Stimulated activated CD4-positive, alpha-beta T cell treated with anti-CD3 and anti-CD28 coated beads, Interleukin-4, amount 100 ng/mL, for 48 hours (primary cell): ENCODE measurements at regions not wholly inside any gene's neighbourhood (a gene's known extent, or its start where the extent isn't known, plus 50 kb on each side); places are given as distances from the start of the nearest gene placed in this dataset.
"Not testable (repeated sequence)": the region's sequence is repeated elsewhere in the genome, so short reads cannot be mapped to it uniquely, and the experiment has no call there.

Source experiments
- DNase-seq, 2 donors: peaks; one replicate each; pipeline ENCODE4 v3.0.0-alpha.2; 2020; ENCODE audit warnings: low read depth in 2 of 2

DNA sequence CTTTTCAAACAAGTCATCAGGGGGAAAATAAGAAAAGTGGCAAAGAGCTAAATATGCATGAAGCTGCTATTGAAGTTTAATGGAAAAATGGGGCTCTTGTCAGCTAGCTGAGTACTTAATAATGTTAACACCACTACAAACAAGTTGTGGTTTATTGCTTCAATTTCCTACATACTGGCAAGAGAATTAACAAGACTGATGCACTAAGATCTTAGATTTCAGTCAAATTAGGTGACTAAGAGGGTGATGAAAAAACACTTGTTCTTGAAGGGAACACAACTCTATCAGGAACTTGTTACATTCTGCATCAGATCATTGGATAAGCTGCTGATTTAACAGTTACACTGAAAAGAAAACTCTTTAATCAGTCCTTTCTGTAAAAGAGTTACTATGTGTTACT, 234.6 kb upstream of the AFF2 start:
- no peak for DNase-seq

DNA sequence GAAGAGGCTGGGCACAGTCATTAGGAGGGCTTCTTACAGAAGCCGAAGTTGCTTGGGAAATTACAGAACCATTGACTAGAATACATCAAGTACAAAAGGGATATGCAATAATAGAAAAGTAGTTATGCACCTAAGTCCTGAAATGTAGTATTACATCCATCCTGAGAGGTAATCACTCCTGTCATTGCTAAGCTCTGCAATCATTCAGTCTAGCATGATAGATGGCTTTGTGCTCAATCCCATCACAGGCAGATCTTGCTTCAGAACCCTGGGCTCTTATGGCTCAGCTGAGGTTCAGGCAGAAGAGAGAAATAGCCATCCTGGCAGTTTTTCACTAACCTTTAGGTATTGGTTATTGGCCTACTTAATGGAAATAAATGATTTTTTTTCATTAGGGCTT, 231.7 kb upstream of the AFF2 start:
- no peak for DNase-seq

DNA sequence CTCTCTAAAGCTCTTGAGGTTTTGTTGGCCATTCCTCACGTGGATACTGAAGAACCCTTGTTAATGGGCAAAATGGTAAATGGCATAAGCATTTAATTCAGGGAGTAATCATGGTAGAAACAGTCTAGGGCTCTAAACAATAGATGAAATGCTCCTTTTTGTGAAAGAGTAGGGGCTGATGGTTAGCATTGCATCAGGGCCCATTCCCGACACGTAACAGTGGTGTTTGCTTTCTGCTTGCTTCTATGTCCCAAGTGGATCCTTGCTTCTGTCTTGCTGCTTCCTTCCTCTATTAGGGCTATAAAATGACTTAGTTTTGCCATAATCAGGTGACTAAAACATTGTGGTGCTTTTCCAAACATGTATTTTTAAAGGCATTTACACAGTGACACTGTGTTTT, 230.9 kb upstream of the AFF2 start:
- no peak for DNase-seq

DNA sequence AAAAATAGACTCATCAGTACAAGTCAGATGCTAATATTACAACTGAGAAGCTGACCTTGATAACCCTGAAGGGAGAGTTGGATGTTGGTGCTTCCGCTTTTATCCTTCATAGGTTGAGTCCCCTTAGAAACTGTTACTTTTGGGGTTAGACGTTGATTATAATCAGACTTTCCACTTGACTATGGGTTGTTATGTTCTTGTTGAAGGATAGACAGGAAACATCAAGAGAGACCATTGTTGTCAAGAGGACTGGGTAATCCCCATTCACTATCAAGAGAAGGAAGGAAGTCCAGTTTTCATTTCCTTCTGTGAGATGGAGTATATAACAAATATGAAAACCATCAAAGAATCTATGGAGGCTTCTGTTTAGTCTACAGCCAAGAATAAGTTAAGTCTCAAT, 229.9 kb upstream of the AFF2 start:
- no peak for DNase-seq

DNA sequence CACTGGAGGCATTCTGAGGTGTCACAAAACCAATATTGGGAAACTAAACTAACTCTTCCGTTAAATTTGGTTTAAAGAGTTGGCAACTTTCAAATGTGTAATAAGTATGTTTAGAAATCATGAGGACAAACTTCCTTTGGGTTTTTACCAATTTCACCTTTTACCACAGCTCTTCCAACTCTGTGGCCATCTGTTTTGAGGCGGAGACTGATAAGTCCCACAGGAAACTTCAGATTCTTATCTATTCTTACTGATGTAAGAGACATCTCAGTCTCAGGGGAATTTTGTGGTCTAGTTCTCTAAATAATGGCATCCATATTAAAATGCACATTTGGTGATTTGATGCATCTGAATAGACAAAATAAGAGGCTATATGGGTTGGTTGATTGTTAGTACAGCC, 229.2 kb upstream of the AFF2 start:
- no peak for DNase-seq

DNA sequence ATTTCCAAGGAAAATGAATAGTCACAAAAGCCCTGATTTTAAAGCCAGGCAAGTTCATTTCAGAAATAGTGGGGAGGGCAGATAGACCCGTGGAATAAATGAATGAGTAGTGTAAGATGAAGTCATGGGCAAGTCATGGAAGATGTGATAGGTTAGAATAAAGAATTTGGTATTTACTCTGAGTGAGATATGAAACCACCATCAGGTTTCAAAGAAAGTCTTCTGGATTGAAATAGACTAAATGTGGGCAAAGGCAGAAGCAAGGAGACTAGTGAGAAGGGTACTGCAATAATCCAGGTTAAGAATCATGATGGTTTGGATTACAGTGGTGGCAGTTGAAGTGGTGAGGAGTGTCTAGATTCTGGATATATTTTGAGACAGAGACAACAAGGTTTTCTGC, 218.5 kb upstream of the AFF2 start:
- DNase-seq: no peak

DNA sequence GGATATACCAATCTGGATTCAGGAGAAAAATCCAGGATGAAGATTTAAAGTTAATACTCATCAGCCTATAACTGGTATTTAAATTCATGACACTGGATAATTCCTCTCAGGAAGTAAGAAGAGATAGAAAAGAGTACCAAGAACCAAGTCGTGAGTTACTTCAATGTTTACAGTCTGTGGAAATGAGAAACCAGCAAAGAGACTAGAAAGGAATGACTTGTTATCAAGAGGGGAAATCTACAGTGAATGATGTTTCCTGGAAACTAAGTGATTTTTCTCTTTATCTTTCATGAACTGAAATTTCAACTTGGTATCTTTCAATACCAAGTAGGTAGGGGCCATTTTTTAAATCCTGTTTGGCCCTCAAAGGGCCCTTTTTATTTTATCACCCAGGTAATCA, 217.9 kb upstream of the AFF2 start:
- DNase-seq: no peak

DNA sequence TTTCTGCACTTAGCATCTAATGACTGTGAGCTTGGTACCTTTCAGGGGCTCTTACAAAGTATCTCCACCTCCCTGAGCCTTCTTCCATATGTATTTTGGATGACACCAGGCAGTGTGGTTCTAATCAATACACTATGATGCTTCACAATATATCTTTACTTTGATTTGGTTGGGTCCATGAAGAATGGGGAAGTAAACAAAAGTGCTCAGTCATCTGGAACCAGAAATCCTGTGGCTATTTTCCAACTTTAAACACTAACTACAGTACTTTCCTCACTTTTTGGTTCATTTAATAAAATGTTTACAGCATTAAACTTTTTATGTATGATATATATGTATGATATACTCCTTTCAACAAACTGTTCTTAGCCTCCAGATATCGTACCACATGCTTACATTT, 216.4 kb upstream of the AFF2 start:
- no peak for DNase-seq

DNA sequence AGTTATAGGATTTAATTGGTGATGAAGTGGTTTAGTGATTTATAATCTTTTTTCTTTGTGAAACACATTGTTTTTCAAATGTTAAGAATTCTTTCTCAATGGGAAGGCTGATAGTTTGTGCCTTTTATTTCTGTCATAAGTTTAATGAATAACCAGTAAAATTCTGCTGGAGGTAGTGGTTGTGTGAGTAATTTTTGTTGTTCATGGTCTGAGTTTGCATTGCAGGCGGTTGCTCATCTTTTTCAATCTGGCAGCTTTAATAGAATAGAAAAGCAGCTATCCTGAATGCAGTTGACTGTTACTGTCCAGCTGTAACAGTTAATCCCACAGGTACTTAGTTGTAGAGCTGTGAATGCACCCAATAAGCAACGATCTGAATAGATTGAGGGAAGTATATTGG, 215.6 kb upstream of the AFF2 start:
- no peak for DNase-seq

DNA sequence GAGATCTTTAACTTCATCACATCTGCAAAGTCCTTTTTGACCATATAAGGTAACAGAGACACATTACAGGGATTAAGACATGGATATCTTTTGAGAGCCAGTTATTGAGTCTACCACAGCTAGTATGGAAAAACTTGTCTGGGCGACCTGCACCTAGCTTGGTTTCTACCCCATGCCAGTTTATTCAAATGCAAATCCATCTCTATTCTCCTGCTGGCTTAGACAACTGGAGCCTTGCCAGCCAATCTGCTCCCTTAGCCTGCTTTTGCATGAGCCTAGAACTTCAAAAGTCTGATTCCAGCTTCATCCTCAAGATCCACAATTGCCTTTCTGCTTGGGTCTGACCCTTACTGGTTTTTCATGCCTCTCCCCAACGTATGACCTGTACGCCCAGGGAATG, 212.0 kb upstream of the AFF2 start:
- no peak for DNase-seq

DNA sequence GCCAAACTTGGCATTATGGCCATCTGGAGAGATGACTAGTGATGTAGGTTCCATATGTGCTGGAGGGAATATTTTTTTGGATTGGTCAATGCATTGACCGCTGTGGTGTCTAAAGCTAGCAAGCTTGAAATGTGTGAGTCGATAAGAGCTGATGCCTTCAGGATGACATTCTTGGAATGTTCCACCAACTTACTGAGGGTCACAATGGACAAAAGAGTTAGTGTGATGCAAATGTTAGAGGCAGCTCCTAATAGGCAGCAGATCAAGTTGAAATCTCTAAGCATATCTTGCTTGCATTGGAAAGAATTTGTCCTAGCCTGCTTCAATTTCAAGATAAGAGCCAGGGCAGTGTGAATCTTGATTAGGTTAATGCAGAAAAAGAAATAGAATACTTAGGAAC, 210.4 kb upstream of the AFF2 start:
- DNase-seq: no peak

DNA sequence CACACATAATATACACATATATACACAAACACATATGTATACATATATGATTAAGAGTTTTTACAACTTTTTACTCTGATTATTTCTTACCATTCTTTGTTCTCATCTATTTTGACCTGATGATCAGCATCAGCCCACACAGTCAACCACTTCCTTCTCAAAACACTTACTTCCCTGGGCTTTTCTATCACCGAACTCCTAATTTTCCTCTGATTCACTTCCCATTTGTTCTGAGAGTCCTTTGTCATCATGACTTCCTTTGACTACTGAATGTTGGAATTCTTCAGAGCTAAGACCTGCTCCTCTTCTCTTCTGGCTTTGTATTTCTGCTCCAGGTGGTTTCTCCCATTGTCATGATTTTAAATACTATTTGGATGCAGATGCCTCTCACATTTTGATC, 209.5 kb upstream of the AFF2 start:
- DNase-seq: no peak

DNA sequence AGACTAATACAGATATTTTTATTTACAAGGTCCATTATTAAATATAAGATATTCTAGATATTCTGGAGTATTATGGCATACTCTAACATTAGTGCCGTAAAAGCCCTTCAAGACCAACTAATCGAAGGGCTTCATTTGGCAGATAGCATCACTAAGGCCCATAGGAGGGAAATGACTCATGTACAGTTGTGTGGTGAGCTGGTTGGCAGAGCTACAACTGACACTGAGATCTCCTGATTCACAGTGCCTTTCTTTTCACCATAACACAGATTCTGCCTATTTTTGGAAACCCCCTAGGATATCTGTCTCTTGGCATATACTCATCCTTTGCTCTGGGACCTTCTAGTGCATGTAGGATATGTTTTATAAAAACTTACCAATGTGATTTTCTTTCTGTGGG, 201.7 kb upstream of the AFF2 start:
- no peak for DNase-seq

DNA sequence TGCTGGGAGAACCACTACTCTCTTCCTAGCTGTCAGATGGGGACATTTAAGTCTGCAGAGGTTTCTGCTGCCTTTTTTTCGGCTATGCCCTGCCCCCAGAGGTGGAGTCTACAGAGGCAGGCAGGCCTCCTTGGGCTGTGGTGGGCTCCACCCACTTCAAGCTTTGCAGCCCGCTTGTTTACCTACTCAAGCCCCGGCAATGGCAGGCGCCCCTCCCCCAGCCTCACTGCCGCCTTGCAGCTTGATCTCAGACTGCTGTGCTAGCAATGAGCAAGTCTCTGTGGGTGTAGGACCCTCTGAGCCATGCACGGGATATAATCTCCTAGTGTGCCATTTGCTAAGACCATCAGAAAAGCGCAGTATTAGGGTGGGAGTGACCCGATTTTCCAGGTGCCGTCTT, 195.2 kb upstream of the AFF2 start:
- not testable (repeated sequence) for DNase-seq

DNA sequence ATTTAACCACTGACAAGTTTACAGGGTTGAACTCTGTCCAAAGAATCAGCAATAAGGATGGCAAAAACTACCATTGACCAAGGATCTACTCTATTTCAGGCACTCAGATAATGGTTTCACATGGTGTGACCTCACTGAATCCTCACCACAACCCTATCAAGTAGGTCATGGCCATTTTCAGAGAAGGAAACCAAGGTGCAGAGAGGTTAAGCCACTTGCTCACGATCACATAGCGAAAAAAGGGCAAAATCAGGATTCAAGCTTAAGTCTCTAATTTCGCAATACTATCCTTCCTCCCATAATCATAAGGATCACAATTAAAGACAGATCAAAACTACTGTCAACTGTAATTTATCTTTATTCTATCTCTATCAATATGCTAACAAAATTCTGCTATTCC, 191.0 kb upstream of the AFF2 start:
- no peak for DNase-seq

DNA sequence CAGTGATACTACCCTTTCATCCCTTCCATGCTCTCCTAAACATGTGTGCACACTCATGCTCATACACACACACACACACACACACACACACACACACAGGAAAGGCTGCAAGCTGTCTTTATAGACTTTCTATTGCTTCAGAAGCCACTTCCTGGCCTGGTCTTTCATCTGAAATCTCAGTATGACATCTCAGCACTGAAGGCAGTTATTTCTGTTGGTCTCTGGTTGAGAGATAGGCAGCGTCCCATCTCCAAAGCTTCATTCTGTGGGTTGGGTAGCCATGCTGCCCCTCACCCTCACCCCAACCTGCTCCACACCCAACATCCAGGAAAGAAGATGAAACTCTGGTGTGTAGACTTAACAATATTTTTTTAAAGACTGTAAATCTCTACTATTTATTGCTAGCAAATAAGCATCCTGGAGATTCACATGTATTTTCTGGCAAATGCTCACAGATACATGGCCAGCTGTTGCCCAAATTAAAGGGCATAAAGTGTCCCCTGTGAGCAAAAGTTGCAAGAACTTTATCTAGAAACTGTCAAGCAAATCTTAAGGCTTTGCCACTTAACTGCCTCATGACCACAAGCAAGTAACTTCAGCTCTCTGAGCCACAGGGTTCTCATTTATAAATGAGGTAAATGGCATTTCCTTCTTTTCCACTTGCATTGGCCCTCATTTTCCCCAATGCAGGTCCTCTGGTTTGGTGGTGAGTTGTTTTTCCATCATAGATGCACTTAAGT, 189.8 kb upstream of the AFF2 start:
- DNase-seq: peak; percentile 12 to 34

DNA sequence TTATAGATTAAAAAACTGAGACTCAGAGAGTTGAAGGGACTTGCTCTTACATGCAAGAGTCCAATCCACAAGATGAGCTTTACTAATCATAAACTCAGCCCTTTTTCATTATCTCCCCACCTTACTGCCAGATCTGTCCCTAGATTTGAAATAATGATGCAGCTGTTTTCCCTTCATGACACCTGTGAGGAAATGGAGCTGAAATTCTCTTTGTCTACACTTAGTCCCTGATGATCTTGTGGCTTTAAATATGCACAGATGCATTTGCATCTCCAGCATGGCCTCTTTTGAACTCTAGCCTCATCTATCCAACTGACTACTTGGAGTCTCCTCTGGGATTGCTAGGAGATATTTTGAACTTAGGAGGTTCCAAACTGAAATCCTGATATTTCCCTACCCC, 188.9 kb upstream of the AFF2 start:
- DNase-seq: no peak

DNA sequence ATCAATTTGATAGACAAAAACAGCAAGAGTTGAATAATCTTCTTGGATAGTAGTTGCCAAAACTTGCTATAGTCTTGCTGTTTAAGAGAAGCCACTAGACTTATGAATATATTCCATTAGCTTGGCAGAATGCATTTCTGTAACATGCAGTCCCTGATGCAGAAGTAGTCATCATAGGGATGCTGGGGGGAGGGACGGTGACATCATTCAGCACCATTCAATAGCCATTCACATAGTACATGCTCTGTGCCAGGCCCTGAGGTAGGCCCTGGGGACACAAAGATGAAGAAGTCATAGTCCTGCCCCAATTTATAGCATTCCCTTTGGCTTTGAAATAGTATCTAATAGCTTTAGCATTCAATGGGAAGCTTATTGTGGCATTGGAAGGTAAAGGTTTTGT, 185.5 kb upstream of the AFF2 start:
- no peak for DNase-seq

DNA sequence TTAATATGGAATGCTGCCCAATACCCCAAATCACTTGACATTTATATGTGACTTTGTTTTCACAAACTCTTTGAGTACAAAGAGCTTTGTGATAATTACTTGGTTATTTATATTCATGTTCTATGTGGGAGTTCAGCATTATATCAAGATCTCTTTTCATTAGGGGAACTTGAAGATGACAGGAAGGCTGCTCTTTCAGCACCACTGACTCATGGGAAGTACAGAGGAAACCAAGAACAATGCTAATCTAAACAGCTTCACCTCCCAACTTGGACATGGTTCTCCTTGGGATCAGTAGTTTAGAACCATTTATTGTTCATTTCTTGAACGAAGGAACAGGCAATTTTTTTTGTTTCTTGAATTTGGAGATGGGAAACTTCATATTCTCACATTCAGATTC, 184.0 kb upstream of the AFF2 start:
- no peak for DNase-seq

DNA sequence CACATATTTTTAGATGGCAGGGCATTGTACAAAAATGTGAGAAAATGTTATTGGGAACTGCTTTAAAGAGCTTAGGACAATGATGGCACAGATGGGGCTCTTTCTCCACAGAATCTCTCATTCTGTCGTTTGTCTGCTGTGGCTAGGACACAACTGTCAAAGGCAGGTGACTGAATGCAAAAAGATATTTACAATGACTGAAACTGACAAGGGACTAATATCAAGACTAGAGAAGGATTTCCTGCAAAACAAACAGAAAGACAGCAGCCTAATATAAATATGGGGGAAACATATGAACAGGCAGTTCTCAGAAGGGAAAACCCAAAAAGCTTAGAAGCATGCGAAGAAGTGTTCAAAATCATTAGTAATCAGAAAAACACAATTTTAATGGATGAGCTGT, 177.5 kb upstream of the AFF2 start:
- DNase-seq: no peak

DNA sequence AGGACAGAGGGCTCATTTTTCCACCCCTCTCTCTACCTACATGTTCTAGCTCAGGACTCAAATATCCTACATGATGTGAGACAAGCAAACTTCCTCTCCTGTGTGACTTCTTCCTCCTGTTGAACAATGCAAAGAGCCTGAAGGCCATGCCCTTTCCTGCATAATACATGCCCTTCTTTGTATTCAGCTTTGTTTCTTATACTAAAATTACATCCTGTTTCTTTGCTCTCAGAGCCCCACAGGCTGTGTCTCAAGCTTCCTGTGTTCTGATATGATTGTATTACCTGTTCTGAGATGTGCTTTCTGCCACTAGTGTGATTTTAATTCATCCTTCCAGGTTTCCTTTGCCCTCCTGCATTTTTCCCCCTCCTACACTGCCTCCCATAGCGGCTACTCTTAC, 166.4 kb upstream of the AFF2 start:
- no peak for DNase-seq

DNA sequence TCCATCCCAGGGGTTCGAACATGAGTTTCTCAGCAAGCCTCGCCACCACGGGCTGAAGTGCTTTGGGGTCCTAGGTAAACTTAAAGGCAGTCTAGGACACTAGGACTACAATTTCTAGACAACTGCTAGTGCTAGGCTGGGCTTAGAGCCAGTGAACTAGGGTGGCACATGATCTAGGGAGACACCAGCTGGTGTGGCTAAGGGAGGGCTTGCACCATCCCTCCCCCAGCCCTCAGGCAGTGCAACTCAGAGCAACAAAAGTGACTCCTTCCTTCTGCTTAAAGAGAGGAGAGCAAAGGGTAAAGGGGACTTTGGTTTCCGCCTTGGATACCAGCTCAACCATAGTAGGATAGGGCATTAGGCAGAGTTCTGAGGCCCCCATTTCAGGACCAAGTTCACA, 162.5 kb upstream of the AFF2 start:
- DNase-seq: no peak

DNA sequence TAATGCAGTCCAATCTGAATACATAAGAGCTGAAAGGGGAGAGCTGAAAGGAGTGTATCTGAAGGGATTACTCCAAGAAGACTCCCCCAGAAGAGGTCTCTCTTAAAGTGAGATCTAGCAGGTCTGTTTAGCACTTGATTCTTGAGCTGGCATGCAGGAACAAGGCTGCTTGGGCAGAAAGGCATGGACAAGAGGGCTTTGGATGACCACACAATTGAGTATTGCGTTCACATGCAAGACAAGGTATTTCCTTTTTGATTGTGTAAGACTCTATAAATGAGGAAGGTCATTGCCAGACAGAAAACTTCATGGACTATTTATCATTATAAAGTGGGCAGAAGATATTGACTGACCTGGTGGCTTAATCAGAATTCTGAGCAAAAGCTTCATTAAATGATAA, 145.5 kb upstream of the AFF2 start:
- no peak for DNase-seq

DNA sequence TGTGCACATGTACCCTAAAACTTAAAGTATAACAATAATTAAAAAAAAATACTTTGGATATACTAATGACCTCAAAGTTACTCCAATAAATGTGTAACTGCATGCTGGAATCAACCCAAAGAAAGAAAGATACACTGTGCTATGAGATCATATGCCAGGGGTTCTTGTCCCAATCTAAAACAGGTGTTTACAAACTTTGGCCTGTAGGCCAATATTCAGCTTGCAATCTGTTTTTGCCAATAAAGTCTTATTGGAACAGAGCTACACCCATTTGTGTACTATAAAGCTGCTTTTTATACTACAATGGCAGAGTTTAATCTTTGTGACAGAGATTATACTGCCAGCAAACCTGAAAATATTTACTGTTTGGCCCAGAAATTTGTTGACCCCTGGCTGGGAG, 138.8 kb upstream of the AFF2 start:
- no peak for DNase-seq
